Caki2 (cell line): ENCODE measurements at regions not wholly inside any gene's neighbourhood (a gene's known extent, or its start where the extent isn't known, plus 50 kb on each side); places are given as distances from the start of the nearest gene placed in this dataset.

ENCODE experiments used
- DNase-seq: peaks from one replicate; pipeline ENCODE4 v3.0.0-alpha.2; 2015; ENCODE audit warnings: low read depth
- in situ Hi-C: cut with HindIII; loops from 2 replicates; pipeline ENCODE4 v1.10.0; 2016; ENCODE audit warnings: low sequenced_read_pairs, low pct_unique_long_range_greater_than_20kb, mixed read lengths

GRCh38 chr2:122112216-122113005, 357.0 kb downstream of the TSN start:
- in situ Hi-C loops, result no loop called here
- DNase-seq, result no peak

- in situ Hi-C loops, result no loop called here
- no peak for DNase-seq
Observed at GRCh38 chr2:122114421-122114820, 359.0 kb downstream of the TSN start.

- no peak for DNase-seq
- in situ Hi-C loops, result no loop called here
Observed at GRCh38 chr2:122117371-122117770, 361.9 kb downstream of the TSN start.

GRCh38 chr2:122129399-122129798, 373.9 kb downstream of the TSN start:
- no peak for DNase-seq
- in situ Hi-C loops, result no loop called here

DNA sequence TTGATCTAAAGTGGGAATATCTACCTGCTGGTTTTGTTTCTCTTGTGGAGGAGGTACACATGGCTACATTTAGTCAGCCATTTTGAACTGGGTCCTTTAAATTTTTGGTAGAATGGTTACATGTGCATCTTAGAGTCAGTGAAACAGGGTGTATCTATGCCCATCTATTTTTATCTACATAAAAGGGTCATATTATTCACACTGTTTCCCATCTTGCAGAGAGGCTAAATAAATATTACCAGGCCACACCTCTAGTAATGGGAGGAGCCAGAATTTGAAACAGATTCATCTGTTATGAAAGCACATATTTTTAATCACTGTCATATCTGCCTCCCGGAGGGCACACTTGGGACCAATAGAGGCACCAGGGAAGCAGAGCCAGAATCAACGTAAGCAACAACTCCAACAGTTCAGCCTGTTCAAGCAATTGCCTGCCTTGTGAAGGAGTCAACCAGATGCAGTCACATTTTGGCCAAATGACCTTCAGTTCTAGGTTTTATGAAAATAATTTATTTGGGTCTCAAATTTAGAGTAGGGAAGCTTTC, 376.8 kb downstream of the TSN start:
- no peak for DNase-seq
- in situ Hi-C loops, result no loop called here

DNA sequence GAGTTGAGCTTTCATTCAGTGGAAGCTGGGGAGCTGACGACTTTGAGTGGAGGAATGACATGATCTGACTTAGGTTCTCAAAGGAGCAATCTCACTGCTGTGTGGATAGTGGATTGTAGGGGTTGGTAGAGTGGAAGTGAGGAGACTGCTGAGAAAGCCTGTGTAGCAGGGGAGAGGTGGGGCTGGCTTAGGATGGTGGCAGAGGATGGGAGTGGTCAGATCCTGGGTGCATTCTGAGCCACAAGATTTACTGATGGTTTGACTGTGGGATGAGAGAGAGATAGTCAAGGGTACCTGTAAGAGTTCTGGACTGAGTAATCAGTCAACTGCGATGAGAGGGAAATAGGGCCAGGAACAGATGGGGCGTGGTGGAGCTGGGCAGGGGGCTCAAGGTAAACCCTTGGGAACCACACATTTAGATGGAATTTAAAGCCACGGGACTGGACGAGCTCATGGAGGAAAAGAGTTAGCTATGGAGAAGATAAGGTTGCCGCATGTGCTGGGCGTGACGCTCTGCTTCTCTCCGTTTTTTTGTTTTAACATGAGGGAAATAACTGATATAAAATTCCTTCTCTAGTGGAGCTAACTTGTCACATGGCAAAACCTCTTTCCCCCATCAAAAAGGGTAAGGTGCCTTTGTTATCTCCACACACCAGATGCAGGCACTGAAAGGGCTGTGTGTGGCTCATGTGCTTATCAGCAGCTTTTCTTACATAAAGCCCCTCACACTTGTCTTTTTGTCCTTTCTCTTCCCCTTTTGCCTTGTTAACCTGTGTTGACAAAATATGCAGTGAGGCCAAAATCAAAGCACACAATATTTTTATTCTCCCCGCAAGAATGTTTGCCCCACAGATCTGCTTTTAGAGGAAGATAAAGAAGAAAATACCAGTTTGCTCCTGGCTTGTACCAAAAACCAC, 379.8 kb downstream of the TSN start:
- no peak for DNase-seq
- in situ Hi-C loops, result no loop called here

- in situ Hi-C loops, result no loop called here
- DNase-seq, result no peak
Observed at GRCh38 chr2:122136056-122136455, 380.6 kb downstream of the TSN start.

- in situ Hi-C loops, result no loop called here
- no peak for DNase-seq
Observed at GRCh38 chr2:122138561-122138960, 383.1 kb downstream of the TSN start.

- in situ Hi-C loops, result no loop called here
- DNase-seq, result no peak
Observed at GRCh38 chr2:122139739-122140420, 384.4 kb downstream of the TSN start.

DNA sequence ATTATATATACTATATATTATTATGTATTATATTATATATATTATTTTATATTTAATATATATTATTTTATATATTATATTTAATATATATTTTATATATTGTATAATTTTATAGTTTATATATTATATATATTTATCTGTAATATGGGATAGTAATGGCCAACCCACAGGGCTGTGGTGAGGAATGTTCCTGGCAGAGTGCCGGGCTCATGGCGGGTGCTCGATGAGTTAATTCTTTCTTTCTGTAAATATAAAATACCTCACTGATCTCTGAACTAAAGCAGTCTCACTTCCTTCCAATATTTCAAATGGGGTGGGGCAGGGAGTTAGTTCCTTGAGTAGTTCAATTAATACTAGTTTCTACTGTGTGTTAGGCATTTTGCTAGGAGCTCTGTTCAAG, 389.4 kb downstream of the TSN start:
- no peak for DNase-seq
- in situ Hi-C loops, result no loop called here

GRCh38 chr2:122145856-122146255, 390.4 kb downstream of the TSN start:
- in situ Hi-C loops, result no loop called here
- peak; percentile 8 for DNase-seq

GRCh38 chr2:122148128-122148767, 392.8 kb downstream of the TSN start:
- in situ Hi-C loops, result no loop called here
- DNase-seq, result no peak

DNA sequence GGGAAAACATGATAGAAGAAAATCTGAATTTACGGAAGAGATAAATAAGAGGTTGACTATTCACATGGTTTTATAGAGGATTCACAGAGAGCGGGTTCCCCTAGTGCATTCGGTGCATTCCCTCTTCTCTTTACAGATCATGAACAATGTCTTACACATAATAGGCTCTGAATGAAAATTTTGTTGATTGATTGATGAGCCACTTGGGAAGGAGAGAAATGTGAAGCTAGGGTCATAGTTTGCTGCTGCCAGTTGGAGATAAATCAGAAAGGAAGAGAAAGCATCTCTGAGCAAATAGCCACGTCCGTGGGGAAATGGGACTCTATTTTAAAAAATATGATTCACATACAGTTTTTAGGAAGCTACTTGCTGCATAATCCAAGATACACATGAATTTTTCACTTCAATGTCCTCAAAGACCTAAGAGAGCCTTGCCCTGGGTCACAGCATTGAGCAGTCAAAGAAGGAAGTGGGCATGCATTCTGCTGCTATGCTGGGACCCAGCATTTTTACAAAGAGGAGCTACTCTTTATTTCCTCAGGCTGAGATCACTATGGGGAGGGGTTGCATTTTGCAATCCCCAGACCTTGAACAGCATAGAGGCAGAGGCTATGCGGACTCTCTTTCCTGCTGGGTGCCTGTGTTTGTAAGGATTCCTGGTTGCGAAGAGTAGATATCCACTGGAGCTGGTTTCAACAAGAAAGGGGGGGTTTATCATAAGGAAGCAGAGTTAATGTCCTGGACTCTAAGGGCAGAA, 395.3 kb downstream of the TSN start:
- in situ Hi-C loops, result no loop called here
- DNase-seq, result no peak

GRCh38 chr2:122152571-122152970, 397.1 kb downstream of the TSN start:
- DNase-seq, result no peak
- in situ Hi-C loops, result no loop called here

- in situ Hi-C loops, result no loop called here
Observed at GRCh38 chr2:122156176-122156890, 400.9 kb downstream of the TSN start.

DNA sequence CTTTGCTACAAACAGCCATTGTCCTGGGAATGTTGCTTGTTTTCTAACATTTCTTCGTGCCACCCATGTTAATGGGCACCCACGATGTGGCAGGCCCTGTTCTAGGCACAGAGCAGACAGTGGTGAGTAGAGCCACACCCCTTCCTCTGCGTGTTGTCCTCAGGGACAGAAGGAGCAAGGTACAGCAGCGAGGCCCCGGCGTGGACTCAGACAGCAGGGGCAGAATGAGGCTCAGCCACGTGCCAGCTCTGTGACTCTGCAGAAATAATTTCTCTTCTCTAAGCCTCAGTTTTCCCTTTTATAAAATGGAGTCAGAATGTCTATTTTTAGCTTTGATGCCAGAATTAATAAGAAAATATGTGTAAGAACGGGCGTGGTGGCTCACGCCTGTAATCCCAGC, 401.7 kb downstream of the TSN start:
- in situ Hi-C loops, result no loop called here

More at GRCh38 chr2:122156176-122156890, 400.9 kb downstream of the TSN start:
- DNase-seq, result no peak

GRCh38 chr2:122163617-122164016, 408.2 kb downstream of the TSN start:
- no peak for DNase-seq
- in situ Hi-C loops, result no loop called here

More for the DNA sequence above, 401.7 kb downstream of the TSN start:
- DNase-seq, result no peak
